Thyroid gland (tissue), 4 donors: ENCODE measurements at regions not wholly inside any gene's neighbourhood (a gene's known extent, or its start where the extent isn't known, plus 50 kb on each side); places are given as distances from the start of the nearest gene placed in this dataset.

Experiments
- DNase-seq, 2 donors: peaks; one replicate each; pipeline ENCODE4 v3.0.0-alpha.2; 2019
- H3K27ac ChIP-seq, 3 donors: fragments of 200-600 bp; sonication (generic); 1 replicate in 2 of 3; 2 replicates in 1 of 3; pipeline ENCODE4 v1.5.1; 2016 to 2019; ENCODE audit warnings: mild to moderate bottlenecking in 1 of 3, moderate library complexity in 1 of 3
- H3K27me3 ChIP-seq: fragments of 200-600 bp; sonication (generic); one replicate; pipeline ENCODE4 v1.5.1; 2019
- H3K36me3 ChIP-seq, 2 donors: fragments of 200-600 bp; sonication (generic); one replicate each; pipeline ENCODE4 v1.5.1; 2016 to 2019
- H3K4me1 ChIP-seq, 2 donors: fragments of 200-600 bp; sonication (generic); one replicate each; pipeline ENCODE4 v1.5.1; 2017 to 2019
- H3K4me3 ChIP-seq, 3 donors: fragments of 200-600 bp; sonication (generic); replicated peaks in 1 of 3; 1 replicate in 2 of 3; 2 replicates in 1 of 3; pipeline ENCODE4 v1.5.1; 2016; ENCODE audit warnings: mild to moderate bottlenecking in 1 of 3
- H3K9me3 ChIP-seq: fragments of 200-600 bp; sonication (generic); one replicate; pipeline ENCODE4 v1.5.1; 2017
- POLR2A ChIP-seq, 2 donors: fragments of 450-650 bp; IDR thresholded peaks; one replicate each; pipeline ENCODE4 v1.6.1; 2017; ENCODE audit warnings: antibody characterized with exemption in 2 of 2, mild to moderate bottlenecking in 2 of 2, moderate library complexity in 1 of 2
- WGBS, 2 donors: methylation state at CpG; one replicate each; pipeline ENCODE4 v1.1.5; 2017; 5-methylcytosine and 5-hydroxymethylcytosine counted together
- intact Hi-C: fragments of 100-400 bp; cut with DNase I; formaldehyde crosslinking; loops from one replicate; pipeline ENCODE4 v1.15.1; 2023
- TF ChIP-seq, protein P1 (sequence below), 6 experiments: fragments of 200-600 bp in 3 of 6; fragments of 450-650 bp in 3 of 6; sonication (generic) in 3 of 6; IDR thresholded peaks; one replicate each; pipeline ENCODE4 v1.5.1; 2016 to 2019; ENCODE audit warnings: antibody characterized with exemption in 6 of 6, mild to moderate bottlenecking in 2 of 6, inconsistent platforms in 1 of 6, moderate library complexity in 1 of 6

DNA sequence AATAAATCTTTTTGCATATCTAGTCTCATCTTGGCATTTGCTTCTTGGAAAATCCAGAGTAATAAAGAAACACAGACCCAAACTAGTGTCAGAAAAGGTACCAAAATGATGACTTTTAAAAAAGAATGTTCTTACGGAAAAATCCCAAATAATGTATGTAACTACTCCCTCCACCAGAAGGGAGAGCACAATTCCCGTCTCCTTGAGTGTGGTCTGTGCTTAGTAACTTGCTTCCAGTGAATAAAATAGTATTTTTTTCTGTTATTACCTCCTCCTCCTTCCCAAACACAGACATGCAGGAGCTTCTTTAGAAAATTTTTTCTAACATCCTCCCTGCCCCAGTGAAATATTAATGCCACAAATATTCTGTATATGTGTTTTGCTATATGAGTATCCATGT, 358.1 kb downstream of the ZFHX3 start:
- Histone ChIP-seq H3K27ac (no peak overlapping the region), H3K9me3 (no peaks in the 10 kb centered on the region), H3K4me3 (no peak overlapping the region), H3K4me1 (no peaks in the 10 kb centered on the region), H3K36me3 (no peaks in the 10 kb centered on the region), H3K27me3 (no peaks in the 10 kb centered on the region)
- TF ChIP-seq, protein P1, sequence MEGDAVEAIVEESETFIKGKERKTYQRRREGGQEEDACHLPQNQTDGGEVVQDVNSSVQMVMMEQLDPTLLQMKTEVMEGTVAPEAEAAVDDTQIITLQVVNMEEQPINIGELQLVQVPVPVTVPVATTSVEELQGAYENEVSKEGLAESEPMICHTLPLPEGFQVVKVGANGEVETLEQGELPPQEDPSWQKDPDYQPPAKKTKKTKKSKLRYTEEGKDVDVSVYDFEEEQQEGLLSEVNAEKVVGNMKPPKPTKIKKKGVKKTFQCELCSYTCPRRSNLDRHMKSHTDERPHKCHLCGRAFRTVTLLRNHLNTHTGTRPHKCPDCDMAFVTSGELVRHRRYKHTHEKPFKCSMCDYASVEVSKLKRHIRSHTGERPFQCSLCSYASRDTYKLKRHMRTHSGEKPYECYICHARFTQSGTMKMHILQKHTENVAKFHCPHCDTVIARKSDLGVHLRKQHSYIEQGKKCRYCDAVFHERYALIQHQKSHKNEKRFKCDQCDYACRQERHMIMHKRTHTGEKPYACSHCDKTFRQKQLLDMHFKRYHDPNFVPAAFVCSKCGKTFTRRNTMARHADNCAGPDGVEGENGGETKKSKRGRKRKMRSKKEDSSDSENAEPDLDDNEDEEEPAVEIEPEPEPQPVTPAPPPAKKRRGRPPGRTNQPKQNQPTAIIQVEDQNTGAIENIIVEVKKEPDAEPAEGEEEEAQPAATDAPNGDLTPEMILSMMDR (IDR thresholded peaks at IDR 0.05) = no peak
- TF ChIP-seq POLR2A (IDR thresholded peaks at IDR 0.05) = no peak
- 84 to 88% methylated on average over 2 of the region's 2 CpGs for WGBS, 2 donors
- no peak for DNase-seq
- intact Hi-C loops = no loop called here

DNA sequence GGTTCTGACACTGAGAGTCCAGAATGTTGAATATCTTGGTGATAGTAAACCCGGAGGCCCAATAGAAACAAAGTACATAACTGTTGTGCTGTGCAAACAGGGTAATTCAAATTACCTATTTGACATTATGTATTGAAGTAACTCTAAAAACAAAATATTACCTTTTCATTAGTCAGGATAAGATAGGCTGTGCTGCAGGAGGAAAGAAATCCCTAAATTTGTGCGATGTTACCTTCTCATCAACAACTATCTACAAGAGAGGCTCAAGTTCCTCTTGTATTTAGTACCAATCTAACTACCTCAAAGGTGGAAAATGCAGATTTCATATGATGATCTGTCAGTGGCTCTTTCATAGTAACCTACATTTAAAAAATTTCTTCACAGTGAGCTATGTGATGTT, 367.2 kb downstream of the ZFHX3 start:
- no peak for DNase-seq
- no peaks in the 10 kb centered on the region for H3K27me3 ChIP-seq
- H3K4me3 ChIP-seq = no peak overlapping the region
- H3K4me1 ChIP-seq = no peaks in the 10 kb centered on the region
- intact Hi-C loops = no loop called here
- no peak overlapping the region for H3K27ac ChIP-seq
- no peaks in the 10 kb centered on the region for H3K9me3 ChIP-seq
- H3K36me3 ChIP-seq = no peaks in the 10 kb centered on the region
- 89 to 97% methylated on average over 2 of the region's 2 CpGs for WGBS, 2 donors
- no peak for TF ChIP-seq POLR2A (IDR thresholded peaks at IDR 0.05)
- TF ChIP-seq, protein P1 (IDR thresholded peaks at IDR 0.05) = no peak

DNA sequence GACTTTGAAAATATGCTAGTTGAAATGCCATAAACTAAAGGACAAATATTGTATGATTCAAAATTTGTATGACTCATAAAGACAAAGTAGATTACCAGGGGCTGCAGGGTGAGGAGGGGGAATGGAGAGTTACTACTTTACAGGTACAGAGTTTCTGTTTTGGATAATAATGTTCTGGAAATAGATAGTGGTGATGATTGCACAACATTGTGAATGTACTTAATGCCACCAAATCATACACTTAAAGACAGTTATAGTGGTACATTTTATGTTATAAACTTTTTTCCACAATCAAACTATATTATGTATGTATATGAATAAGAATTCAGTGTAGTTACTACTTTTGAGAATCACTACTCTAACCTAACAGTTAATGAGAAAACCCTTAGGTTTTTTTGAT, 368.1 kb downstream of the ZFHX3 start:
- intact Hi-C loops = no loop called here
- Histone ChIP-seq H3K36me3 (no peaks in the 10 kb centered on the region), H3K27me3 (no peaks in the 10 kb centered on the region), H3K4me3 (no peak overlapping the region), H3K4me1 (no peaks in the 10 kb centered on the region), H3K27ac (no peak overlapping the region), H3K9me3 (no peaks in the 10 kb centered on the region)
- no peak for DNase-seq
- TF ChIP-seq, protein P1 (IDR thresholded peaks at IDR 0.05) = no peak
- no peak for TF ChIP-seq POLR2A (IDR thresholded peaks at IDR 0.05)

DNA sequence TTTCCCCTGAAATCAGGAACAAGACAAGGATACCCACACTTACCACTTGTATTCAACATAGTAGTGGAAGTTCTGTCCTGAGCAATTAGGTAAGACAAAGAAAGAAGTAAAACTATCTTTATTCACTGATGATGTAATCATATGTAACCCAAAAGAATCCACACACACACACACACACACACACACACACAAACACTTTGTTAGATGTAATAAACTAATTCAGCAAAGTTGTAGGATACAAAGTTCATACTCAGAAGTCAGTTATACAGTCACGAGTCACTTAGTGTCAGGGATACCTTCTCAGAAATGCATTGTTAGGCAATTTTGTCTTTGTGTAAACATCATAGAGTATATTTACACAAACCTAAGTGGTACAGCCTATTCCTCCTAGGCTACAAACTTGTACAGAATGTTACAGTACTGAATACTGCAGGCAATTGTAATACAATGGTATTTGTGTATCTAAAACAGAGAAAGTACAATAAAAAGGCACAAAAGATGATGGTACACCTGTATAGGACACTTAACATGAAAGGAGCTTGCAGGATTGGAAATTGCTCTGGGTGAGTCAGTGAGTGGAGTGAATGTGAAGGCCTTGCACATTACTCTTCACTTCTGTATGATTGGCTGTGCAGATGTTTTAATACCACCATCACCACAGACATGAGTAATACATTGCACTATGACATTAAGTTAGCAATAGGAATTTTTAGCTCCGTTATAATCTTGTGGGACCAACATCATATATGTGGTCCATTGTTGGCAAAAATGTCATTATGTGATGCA, 370.1 kb downstream of the ZFHX3 start:
- TF ChIP-seq POLR2A (IDR thresholded peaks at IDR 0.05) = no peak
- TF ChIP-seq, protein P1 (IDR thresholded peaks at IDR 0.05) = no peak
- Histone ChIP-seq H3K4me3 (no peak overlapping the region), H3K27ac (no peak overlapping the region), H3K36me3 (no peaks in the 10 kb centered on the region), H3K4me1 (no peaks in the 10 kb centered on the region), H3K27me3 (no peaks in the 10 kb centered on the region), H3K9me3 (no peaks in the 10 kb centered on the region)
- DNase-seq = no peak
- WGBS, 2 donors = 97 to 100% methylated on average over 2 of the region's 2 CpGs
- intact Hi-C loops = no loop called here

DNA sequence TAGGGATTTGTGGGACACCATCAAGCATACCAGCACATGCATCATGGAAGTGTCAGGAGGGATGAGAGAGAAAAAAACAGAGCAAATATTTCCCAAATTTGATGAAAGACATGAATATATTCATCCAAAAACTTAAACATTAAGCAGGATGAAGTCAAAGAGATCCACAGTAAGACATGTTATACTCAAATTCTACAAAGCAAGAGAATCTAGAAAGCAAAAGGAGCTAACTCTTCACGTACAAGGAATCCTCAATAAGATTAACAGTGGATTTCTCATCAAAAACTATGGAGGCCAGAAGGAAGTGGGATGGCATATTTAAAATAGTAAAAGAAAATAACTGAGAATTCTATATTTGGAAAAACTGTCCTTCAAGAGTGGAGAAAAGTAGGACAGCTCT, 374.8 kb downstream of the ZFHX3 start:
- Histone ChIP-seq H3K27me3 (no peaks in the 10 kb centered on the region), H3K4me3 (no peak overlapping the region), H3K4me1 (no peaks in the 10 kb centered on the region), H3K9me3 (no peaks in the 10 kb centered on the region), H3K36me3 (no peaks in the 10 kb centered on the region), H3K27ac (no peak overlapping the region)
- intact Hi-C loops = no loop called here
- TF ChIP-seq, protein P1 (IDR thresholded peaks at IDR 0.05) = no peak
- no peak for TF ChIP-seq POLR2A (IDR thresholded peaks at IDR 0.05)
- no peak for DNase-seq
- 88% methylated on average over 1 of the region's 1 CpG for WGBS, 2 donors
